Mesenchymal stem cell (in vitro differentiated cells and primary cell): ENCODE measurements at regions not wholly inside any gene's neighbourhood (a gene's known extent, or its start where the extent isn't known, plus 50 kb on each side); places are given as distances from the start of the nearest gene placed in this dataset.

ENCODE experiments used
- DNase-seq: peaks from one replicate; pipeline ENCODE4 v3.0.0-alpha.2; 2013
- H2AFZ ChIP-seq: one replicate; pipeline ENCODE4 v1.6.1; 2013; ENCODE audit warnings: low read depth, mild to moderate bottlenecking, control low read depth, inconsistent platforms, low read length, moderate library complexity
- H2AK5ac ChIP-seq: 2 replicates; pipeline ENCODE4 v1.6.1; 2013; ENCODE audit warnings: low read length, moderate library complexity, mild to moderate bottlenecking, inconsistent platforms; ENCODE audit not compliant: severe bottlenecking
- H2BK120ac ChIP-seq: one replicate; pipeline ENCODE4 v1.6.1; 2013; ENCODE audit warnings: low read depth, mild to moderate bottlenecking, inconsistent platforms, low read length, moderate library complexity
- H2BK12ac ChIP-seq, 2 experiments: one replicate each; pipeline ENCODE4 v1.6.1; 2013; ENCODE audit warnings: inconsistent platforms in 2 of 2, low read length in 2 of 2, mild to moderate bottlenecking in 2 of 2, moderate library complexity in 2 of 2, control low read depth in 1 of 2
- H2BK15ac ChIP-seq: one replicate; pipeline ENCODE4 v1.6.1; 2013; ENCODE audit warnings: mild to moderate bottlenecking, low read depth, inconsistent platforms; ENCODE audit not compliant: poor library complexity, severe bottlenecking
- H2BK5ac ChIP-seq: 2 replicates; pipeline ENCODE4 v1.6.1; 2013; ENCODE audit warnings: low read depth, mild to moderate bottlenecking, low read length, control low read depth, inconsistent platforms; ENCODE audit not compliant: poor library complexity, severe bottlenecking
- H3K14ac ChIP-seq, 2 experiments: one replicate each; pipeline ENCODE4 v1.6.1; 2013; ENCODE audit warnings: inconsistent platforms in 2 of 2, low read length in 2 of 2, control low read depth in 1 of 2, mild to moderate bottlenecking in 1 of 2, moderate library complexity in 1 of 2
- H3K18ac ChIP-seq, 2 experiments: one replicate each; pipeline ENCODE4 v1.6.1; 2013; ENCODE audit warnings: inconsistent platforms in 2 of 2, low read length in 2 of 2, control low read depth in 1 of 2, low read depth in 1 of 2, mild to moderate bottlenecking in 1 of 2
- H3K23ac ChIP-seq, 2 experiments: one replicate each; pipeline ENCODE4 v1.6.1; 2013; ENCODE audit warnings: inconsistent platforms in 2 of 2, low read length in 2 of 2, mild to moderate bottlenecking in 2 of 2, moderate library complexity in 2 of 2, control low read depth in 1 of 2
- H3K27ac ChIP-seq: 2 replicates; pipeline ENCODE4 v1.5.1; 2013; ENCODE audit warnings: mild to moderate bottlenecking, moderate library complexity, low read length, control low read depth, inconsistent platforms; ENCODE audit not compliant: poor library complexity, severe bottlenecking
- H3K27me3 ChIP-seq, 2 experiments: 2 replicates each; pipeline versions ENCODE4 v1.6.1 to v1.7.0; 2013; ENCODE audit warnings: low read length in 2 of 2, mild to moderate bottlenecking in 2 of 2, moderate library complexity in 2 of 2, control low read depth in 1 of 2, inconsistent platforms in 1 of 2; ENCODE audit not compliant: control insufficient read depth in 1 of 2, insufficient read depth in 1 of 2
- H3K36me3 ChIP-seq, 2 experiments: 2 replicates each; pipeline versions ENCODE4 v1.6.1 to v1.7.0; 2013; ENCODE audit warnings: low read length in 2 of 2, control low read depth in 1 of 2, inconsistent platforms in 1 of 2, low read depth in 1 of 2, mild to moderate bottlenecking in 1 of 2; ENCODE audit not compliant: insufficient read depth in 2 of 2, control insufficient read depth in 1 of 2
- H3K4ac ChIP-seq, 2 experiments: one replicate each; pipeline ENCODE4 v1.6.1; 2013; ENCODE audit warnings: inconsistent platforms in 2 of 2, low read length in 2 of 2, mild to moderate bottlenecking in 2 of 2, moderate library complexity in 2 of 2, control low read depth in 1 of 2, low read depth in 1 of 2
- H3K4me1 ChIP-seq: 2 replicates; pipeline ENCODE4 v1.6.1; 2013; ENCODE audit warnings: low read depth, low read length, control low read depth; ENCODE audit not compliant: control insufficient read depth, insufficient read depth
- H3K4me2 ChIP-seq: 2 replicates; pipeline ENCODE4 v1.6.1; 2013; ENCODE audit warnings: low read length, mild to moderate bottlenecking, inconsistent platforms; ENCODE audit not compliant: poor library complexity, severe bottlenecking
- H3K4me3 ChIP-seq, 2 experiments: 2 replicates each; pipeline versions ENCODE4 v1.5.1 to v1.7.0; 2013; ENCODE audit warnings: low read length in 2 of 2, mild to moderate bottlenecking in 2 of 2, control low read depth in 1 of 2, low read depth in 1 of 2; ENCODE audit not compliant: insufficient read depth in 1 of 2
- H3K79me1 ChIP-seq: replicated peaks from 2 replicates; pipeline ENCODE4 v1.6.1; 2013; ENCODE audit warnings: mild to moderate bottlenecking, control low read depth, low read length, inconsistent platforms; ENCODE audit not compliant: poor library complexity, severe bottlenecking
- H3K9ac ChIP-seq: 2 replicates; pipeline ENCODE4 v1.7.0; 2013; ENCODE audit warnings: mild to moderate bottlenecking, low read length, moderate library complexity
- H3K9me3 ChIP-seq: 2 replicates; pipeline ENCODE4 v1.7.0; 2013; ENCODE audit warnings: mild to moderate bottlenecking, low read length; ENCODE audit not compliant: control insufficient read depth
- H4K8ac ChIP-seq: one replicate; pipeline ENCODE4 v1.6.1; 2013; ENCODE audit warnings: inconsistent platforms, mild to moderate bottlenecking, low read length, moderate library complexity
- H4K91ac ChIP-seq: one replicate; pipeline ENCODE4 v1.6.1; 2013; ENCODE audit warnings: mild to moderate bottlenecking, low read length, inconsistent platforms
- WGBS: methylation state at CpG from one replicate; pipeline ENCODE4 v1.1.7; 2013; ENCODE audit warnings: mixed read lengths; 5-methylcytosine and 5-hydroxymethylcytosine counted together

DNA sequence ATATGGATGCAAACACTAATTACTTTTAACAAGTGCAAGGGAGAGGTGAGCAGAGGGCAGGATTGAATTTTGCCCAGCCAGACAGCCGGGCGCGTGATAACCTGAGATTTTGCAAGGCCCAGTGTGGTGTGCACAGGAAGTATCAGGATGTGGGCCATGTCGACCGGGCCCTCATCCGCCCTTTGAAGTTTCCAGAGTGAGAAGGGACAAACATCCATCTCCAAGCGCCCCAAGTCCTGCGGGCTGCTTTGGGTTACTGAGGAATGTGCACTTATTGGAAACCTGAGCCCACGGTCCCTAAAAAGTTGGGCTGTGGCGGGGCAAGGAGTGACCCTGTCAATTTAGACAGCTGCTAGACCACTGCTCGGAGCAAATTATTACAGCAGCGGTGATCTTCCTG, 272.2 kb upstream of the IRX2 start:
- Histone ChIP-seq H3K27me3 (no peaks in the 10 kb centered on the region), H3K14ac (no peak overlapping the region), H3K4ac (no peak overlapping the region), H2BK5ac (no peak overlapping the region), H3K18ac (no peak overlapping the region), H4K8ac (no peak overlapping the region), H3K9ac (no peak overlapping the region), H2AK5ac (no peak overlapping the region), H3K79me1 (no peaks in the 10 kb centered on the region), H3K36me3 (no peaks in the 10 kb centered on the region), H3K27ac (no peak overlapping the region), H3K23ac (no peak overlapping the region), H2BK15ac (no peak overlapping the region), H2BK120ac (no peak overlapping the region), H2BK12ac (no peak overlapping the region), H3K4me2 (no peak overlapping the region), H3K9me3 (peaks cover 3% of the 10 kb centered on the region), H2AFZ (no peak overlapping the region), H3K4me1 (no peaks in the 10 kb centered on the region), H4K91ac (no peak overlapping the region), H3K4me3 (no peak overlapping the region)
- no peak for DNase-seq
- WGBS, result 87% methylated on average over 12 of the region's 12 CpGs

DNA sequence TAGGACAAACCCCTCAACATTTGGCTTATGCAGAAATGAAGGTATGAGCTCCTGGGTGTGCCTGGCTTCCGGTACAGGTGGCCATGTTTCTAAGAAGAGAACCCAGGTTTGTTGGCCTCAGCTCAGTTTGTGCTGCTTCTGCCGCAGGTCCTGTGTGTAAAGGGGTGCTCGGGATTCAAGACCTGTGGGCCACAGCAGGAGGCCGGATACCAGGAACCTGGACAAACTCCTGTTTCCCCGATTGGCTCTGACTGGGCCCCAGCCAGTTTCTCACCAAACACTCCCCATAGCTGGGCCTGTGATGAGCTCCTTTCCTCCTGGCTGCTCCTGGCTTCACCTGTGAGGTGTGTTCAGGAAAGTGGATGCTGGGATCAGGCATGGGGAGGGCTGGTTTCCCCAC, 271.2 kb upstream of the IRX2 start:
- Histone ChIP-seq H3K4me2 (no peak overlapping the region), H2AK5ac (no peak overlapping the region)
- 90% methylated on average over 4 of the region's 5 CpGs for WGBS

DNA sequence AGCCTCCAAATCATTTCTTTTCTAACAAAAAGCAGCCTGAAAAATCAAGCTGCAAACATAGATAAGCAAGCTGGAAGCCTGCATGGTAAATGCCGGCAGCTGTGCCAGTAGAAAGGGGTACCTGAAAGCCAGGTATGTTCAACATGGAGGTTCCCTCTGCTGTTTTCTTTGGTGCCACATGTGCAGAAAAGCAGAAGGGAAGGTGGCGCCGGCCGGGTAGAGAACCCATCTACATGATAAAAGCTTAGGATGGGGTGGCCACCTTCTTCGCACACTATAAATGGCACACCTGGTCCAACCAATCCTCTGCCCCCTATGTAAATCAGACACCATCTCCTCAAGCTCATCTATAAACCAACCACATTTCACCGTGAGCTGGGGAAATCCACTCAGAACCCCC, 268.9 kb upstream of the IRX2 start:
- H3K36me3 ChIP-seq, result no peaks in the 10 kb centered on the region
- H4K8ac ChIP-seq, result no peak overlapping the region
- no peak overlapping the region for H2AK5ac ChIP-seq
- no peaks in the 10 kb centered on the region for H3K27me3 ChIP-seq
- no peak overlapping the region for H2BK12ac ChIP-seq
- no peak overlapping the region for H3K4ac ChIP-seq
- no peak overlapping the region for H3K4me3 ChIP-seq
- no peak overlapping the region for H2BK120ac ChIP-seq
- no peak for DNase-seq
- no peak overlapping the region for H3K23ac ChIP-seq
- no peak overlapping the region for H2BK5ac ChIP-seq
- H3K79me1 ChIP-seq, result no peaks in the 10 kb centered on the region
- H3K27ac ChIP-seq, result no peak overlapping the region
- no peak overlapping the region for H3K9ac ChIP-seq
- H2BK15ac ChIP-seq, result no peak overlapping the region
- no peak overlapping the region for H3K4me2 ChIP-seq
- WGBS, result 90% methylated on average over 6 of the region's 6 CpGs
- no peak overlapping the region for H3K18ac ChIP-seq
- H3K9me3 ChIP-seq, result peaks cover 3% of the 10 kb centered on the region
- H2AFZ ChIP-seq, result no peak overlapping the region
- no peaks in the 10 kb centered on the region for H3K4me1 ChIP-seq
- H4K91ac ChIP-seq, result no peak overlapping the region
- H3K14ac ChIP-seq, result no peak overlapping the region

More for the DNA sequence above, 271.2 kb upstream of the IRX2 start:
- Histone ChIP-seq H2BK15ac (no peak overlapping the region), H3K23ac (no peak overlapping the region), H4K91ac (no peak overlapping the region), H2BK5ac (no peak overlapping the region), H3K36me3 (no peaks in the 10 kb centered on the region), H3K14ac (no peak overlapping the region), H4K8ac (no peak overlapping the region), H3K27me3 (no peaks in the 10 kb centered on the region), H3K27ac (no peak overlapping the region), H3K79me1 (no peaks in the 10 kb centered on the region), H3K4me1 (no peaks in the 10 kb centered on the region), H3K4me3 (no peak overlapping the region), H3K4ac (no peak overlapping the region), H2BK120ac (no peak overlapping the region), H2AFZ (no peak overlapping the region), H3K9me3 (peaks cover 3% of the 10 kb centered on the region), H3K18ac (no peak overlapping the region), H3K9ac (no peak overlapping the region), H2BK12ac (no peak overlapping the region)
- DNase-seq, result no peak

DNA sequence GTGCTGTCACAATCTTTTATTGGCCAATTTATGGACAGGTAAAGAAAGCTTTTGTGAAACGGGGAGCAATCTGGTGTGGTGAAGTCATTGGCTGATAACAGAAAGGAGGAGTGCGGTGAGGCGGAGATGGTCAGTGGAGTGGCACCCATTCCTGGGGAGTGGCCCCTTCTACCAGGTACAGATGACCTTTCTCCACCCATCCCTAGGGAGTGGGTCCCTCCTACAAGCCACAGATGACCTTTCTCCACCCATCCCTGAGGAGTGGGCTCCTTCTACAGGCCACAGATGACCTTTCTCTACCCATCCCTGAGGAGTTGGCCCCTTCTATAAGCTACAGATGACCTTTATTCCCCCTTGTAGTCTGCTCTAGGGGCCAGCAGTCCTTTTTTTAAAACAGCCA, 267.6 kb upstream of the IRX2 start:
- no peaks in the 10 kb centered on the region for H3K36me3 ChIP-seq
- 100% methylated on average over 1 of the region's 3 CpGs for WGBS
- no peak overlapping the region for H2AK5ac ChIP-seq
- no peak overlapping the region for H3K4ac ChIP-seq
- no peak overlapping the region for H3K23ac ChIP-seq
- H2AFZ ChIP-seq, result no peak overlapping the region
- H3K4me1 ChIP-seq, result no peaks in the 10 kb centered on the region
- H3K18ac ChIP-seq, result no peak overlapping the region
- no peak overlapping the region for H2BK15ac ChIP-seq
- no peak overlapping the region for H3K14ac ChIP-seq
- no peak overlapping the region for H4K91ac ChIP-seq
- H3K79me1 ChIP-seq, result no peaks in the 10 kb centered on the region
- no peak overlapping the region for H3K4me3 ChIP-seq
- H2BK12ac ChIP-seq, result no peak overlapping the region
- peaks cover 3% of the 10 kb centered on the region for H3K9me3 ChIP-seq
- H3K4me2 ChIP-seq, result no peak overlapping the region
- H4K8ac ChIP-seq, result no peak overlapping the region
- no peak overlapping the region for H2BK120ac ChIP-seq
- no peak overlapping the region for H3K9ac ChIP-seq
- DNase-seq, result no peak
- H3K27ac ChIP-seq, result no peak overlapping the region
- no peak overlapping the region for H2BK5ac ChIP-seq
- H3K27me3 ChIP-seq, result no peaks in the 10 kb centered on the region
